HEK293T (cell line): ENCODE measurements at regions not wholly inside any gene's neighbourhood (a gene's known extent, or its start where the extent isn't known, plus 50 kb on each side); places are given as distances from the start of the nearest gene placed in this dataset.

Source experiments
- ARNT ChIP-seq: fragments of 450-650 bp; IDR thresholded peaks from 2 replicates; pipeline ENCODE4 v1.6.1; 2017; ENCODE audit warnings: mild to moderate bottlenecking
- FOXM1 ChIP-seq: fragments of 450-650 bp; IDR thresholded peaks from 2 replicates; pipeline ENCODE4 v1.6.1; 2017; ENCODE audit warnings: mild to moderate bottlenecking, borderline replicate concordance
- HDGF ChIP-seq: fragments of 450-650 bp; IDR thresholded peaks from 2 replicates; pipeline ENCODE4 v1.6.1; 2017; ENCODE audit warnings: antibody characterized with exemption, borderline replicate concordance
- SUZ12 ChIP-seq: fragments of 450-650 bp; IDR thresholded peaks from 2 replicates; pipeline ENCODE4 v1.6.1; 2016; ENCODE audit warnings: mild to moderate bottlenecking

DNA sequence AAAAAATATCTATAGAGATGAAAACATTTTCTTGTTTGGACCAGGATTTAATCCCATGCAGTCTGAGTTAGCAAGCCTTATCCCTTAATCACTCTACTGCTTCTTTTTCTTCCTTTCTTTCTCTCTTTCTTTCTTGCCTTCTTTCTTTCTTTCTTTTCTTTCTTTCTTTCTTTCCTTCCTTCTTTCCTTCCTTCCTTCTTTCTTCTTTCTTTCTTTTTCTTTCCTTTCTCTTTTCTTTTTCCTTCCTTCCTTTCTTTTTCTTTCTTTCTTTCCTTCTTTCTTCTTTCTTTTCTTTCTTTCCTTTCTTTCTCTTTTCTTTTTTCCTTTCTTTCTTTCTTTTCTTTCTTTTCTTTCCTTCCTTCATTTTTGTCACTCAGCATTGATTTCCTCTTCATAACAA, 434.6 kb downstream of the FAT4 start:
- no peak for TF ChIP-seq FOXM1
- no peak for TF ChIP-seq SUZ12
- TF ChIP-seq HDGF = no peak
- TF ChIP-seq ARNT = no peak
